Activated T-helper 1 cell treated with anti-CD3 and anti-CD28 coated beads, Interleukin-12 subunit alpha, Interleukin-12 subunit beta, Interleukin-2, Interleukin-4 antibody, amounts not matched to agents 30 ng/mL and 10 ng/mL and 1 ng/mL, durations not matched to agents 14 hours and 24 hours and 36 hours (primary cell): ENCODE measurements at regions not wholly inside any gene's neighbourhood (a gene's known extent, or its start where the extent isn't known, plus 50 kb on each side); places are given as distances from the start of the nearest gene placed in this dataset.
"Not testable (repeated sequence)": the region's sequence is repeated elsewhere in the genome, so short reads cannot be mapped to it uniquely, and the experiment has no call there.

Experiments used
- DNase-seq: peaks from one replicate; pipeline ENCODE4 v3.0.0; 2021; ENCODE audit warnings: low spot score
- H3K27ac Mint-ChIP-seq: one replicate; pipeline ENCODE4 v1.8.0; 2021; ENCODE audit warnings: mild to moderate bottlenecking, mixed read lengths
- H3K27me3 Mint-ChIP-seq: one replicate; pipeline ENCODE4 v1.8.0; 2022; ENCODE audit warnings: mild to moderate bottlenecking, moderate library complexity, mixed read lengths; ENCODE audit not compliant: insufficient read depth
- H3K36me3 Mint-ChIP-seq: one replicate; pipeline ENCODE4 v1.8.0; 2021; ENCODE audit warnings: low read depth, mixed read lengths
- H3K4me1 Mint-ChIP-seq: one replicate; pipeline ENCODE4 v1.8.0; 2021; ENCODE audit warnings: low read depth, mixed read lengths
- H3K4me3 Mint-ChIP-seq: one replicate; pipeline ENCODE4 v1.8.0; 2021; ENCODE audit warnings: mild to moderate bottlenecking, moderate library complexity, mixed read lengths
- H3K9me3 Mint-ChIP-seq: one replicate; pipeline ENCODE4 v1.8.0; 2021; ENCODE audit warnings: mixed read lengths
- intact Hi-C: fragments of 100-400 bp; cut with micrococcal nuclease; formaldehyde crosslinking; loops from one replicate; pipeline ENCODE4 v1.15.1; 2024

DNA sequence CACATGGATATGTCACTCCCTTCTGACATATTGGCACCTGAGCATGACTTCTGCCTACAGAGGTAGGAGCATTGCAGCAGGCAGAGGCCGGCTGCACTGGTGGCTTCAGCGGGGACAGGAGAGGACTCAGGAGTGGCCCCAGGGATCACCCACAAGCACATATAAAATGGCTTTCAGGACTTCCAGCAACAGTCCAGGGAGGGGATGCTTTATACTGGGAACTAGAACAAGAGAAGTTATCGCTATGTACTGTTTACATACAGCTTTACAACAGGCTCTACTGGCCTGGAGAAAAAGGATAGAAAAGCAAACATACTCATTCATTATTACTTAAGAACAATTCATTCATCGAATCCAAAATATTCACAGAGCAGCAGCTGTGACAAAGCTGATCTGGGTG lies 337.8 kb downstream of the THBS2 start:
- no peak overlapping the region for H3K27ac Mint-ChIP-seq
- H3K9me3 Mint-ChIP-seq, result no peaks in the 10 kb centered on the region
- peaks cover 3% of the 10 kb centered on the region for H3K27me3 Mint-ChIP-seq
- no peaks in the 10 kb centered on the region for H3K4me1 Mint-ChIP-seq
- no peak for DNase-seq
- H3K36me3 Mint-ChIP-seq, result no peaks in the 10 kb centered on the region
- intact Hi-C loops, result no loop called here
- H3K4me3 Mint-ChIP-seq, result no peak overlapping the region

DNA sequence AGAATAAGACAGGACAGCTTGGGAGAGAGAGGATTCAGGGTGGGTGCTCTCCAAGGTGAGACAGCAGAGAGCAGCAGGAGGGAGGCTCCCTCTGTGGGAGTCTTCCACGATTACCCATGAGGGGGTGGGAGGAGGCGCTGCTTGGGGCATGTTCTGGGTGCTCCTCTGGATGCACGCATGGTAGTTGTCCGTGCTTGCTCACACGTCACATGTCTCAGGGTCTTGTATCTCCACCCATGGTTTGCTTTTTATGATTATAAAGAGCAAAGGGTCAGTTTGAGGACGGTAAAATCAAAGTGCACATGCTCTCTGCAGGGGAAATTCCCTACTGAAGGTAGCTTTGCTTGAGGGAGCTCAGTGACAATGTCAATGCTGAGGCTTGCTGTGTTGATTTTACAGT lies 338.4 kb downstream of the THBS2 start:
- H3K27me3 Mint-ChIP-seq, result peaks cover 3% of the 10 kb centered on the region
- no peak for DNase-seq
- H3K4me3 Mint-ChIP-seq, result no peak overlapping the region
- no peak overlapping the region for H3K27ac Mint-ChIP-seq
- no peaks in the 10 kb centered on the region for H3K9me3 Mint-ChIP-seq
- intact Hi-C loops, result no loop called here
- H3K4me1 Mint-ChIP-seq, result no peaks in the 10 kb centered on the region
- no peaks in the 10 kb centered on the region for H3K36me3 Mint-ChIP-seq

DNA sequence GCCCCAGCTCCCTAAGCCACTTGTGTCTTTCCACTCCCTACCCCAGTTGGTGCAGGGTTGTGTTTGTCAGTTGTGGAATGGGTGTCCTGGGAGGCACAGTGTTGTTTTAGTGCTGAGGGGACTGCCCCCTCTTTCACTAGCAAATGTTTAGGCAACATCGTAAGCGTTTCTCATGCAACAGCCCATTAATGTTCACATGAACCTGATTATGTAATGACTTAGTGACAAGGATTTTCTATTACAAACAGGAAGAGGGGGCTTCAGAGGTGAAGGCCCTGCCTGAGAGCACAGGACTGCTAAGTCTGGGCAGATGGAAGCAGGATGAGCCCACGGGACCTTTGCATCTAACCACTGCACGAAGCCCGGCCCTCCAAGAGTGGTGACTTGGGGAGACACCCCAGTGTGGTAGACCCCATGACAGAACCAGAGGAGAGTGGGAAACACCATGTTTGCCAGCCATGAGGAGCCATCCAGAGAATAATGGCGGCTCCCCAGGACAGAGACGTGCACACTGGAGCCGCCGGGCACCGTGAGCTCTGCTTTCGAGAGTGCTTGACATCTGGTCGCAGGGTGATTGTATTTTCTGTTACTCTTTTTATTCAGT lies 339.7 kb downstream of the THBS2 start:
- Mint-ChIP-seq H3K9me3 (no peaks in the 10 kb centered on the region), H3K27ac (no peak overlapping the region), H3K4me3 (no peak overlapping the region), H3K4me1 (no peaks in the 10 kb centered on the region), H3K27me3 (peaks cover 3% of the 10 kb centered on the region), H3K36me3 (no peaks in the 10 kb centered on the region)
- intact Hi-C loops, result no loop called here
- DNase-seq, result no peak

- H3K9me3 Mint-ChIP-seq, DNase-seq, H3K36me3 Mint-ChIP-seq, H3K4me3 Mint-ChIP-seq, intact Hi-C loops, H3K4me1 Mint-ChIP-seq, H3K27me3 Mint-ChIP-seq, H3K27ac Mint-ChIP-seq: not testable (repeated sequence)
Observed at GRCh38 chr6:168913231-168913865, 340.3 kb downstream of the THBS2 start.

GRCh38 chr6:168909288-168909687 lies 344.4 kb downstream of the THBS2 start:
- Mint-ChIP-seq H3K27me3 (peaks cover 3% of the 10 kb centered on the region), H3K4me1 (no peaks in the 10 kb centered on the region), H3K27ac (no peak overlapping the region), H3K36me3 (no peaks in the 10 kb centered on the region), H3K4me3 (no peak overlapping the region), H3K9me3 (no peaks in the 10 kb centered on the region)
- DNase-seq, result no peak
- intact Hi-C loops, result no loop called here

DNA sequence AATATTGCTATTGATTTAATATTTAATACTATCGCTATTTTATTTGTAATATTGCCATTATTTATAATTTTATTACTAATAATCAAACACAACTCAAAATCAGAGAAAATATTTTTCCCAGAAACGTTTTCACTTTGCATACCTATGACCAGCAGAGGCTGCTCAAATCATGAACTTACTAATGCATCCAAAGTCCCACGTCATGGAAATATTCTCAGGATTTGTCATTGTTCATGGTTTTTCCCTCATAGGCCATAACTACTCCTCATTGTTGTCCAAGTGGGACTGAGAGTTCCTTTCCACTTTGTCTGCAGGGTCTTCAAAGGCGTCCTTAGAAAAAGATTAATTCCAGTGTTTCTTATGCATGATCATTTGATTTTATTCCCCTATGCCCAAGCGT lies 344.8 kb downstream of the THBS2 start:
- H3K4me1 Mint-ChIP-seq, result no peaks in the 10 kb centered on the region
- DNase-seq, result no peak
- no peaks in the 10 kb centered on the region for H3K9me3 Mint-ChIP-seq
- intact Hi-C loops, result no loop called here
- no peak overlapping the region for H3K27ac Mint-ChIP-seq
- peaks cover 3% of the 10 kb centered on the region for H3K27me3 Mint-ChIP-seq
- H3K4me3 Mint-ChIP-seq, result no peak overlapping the region
- no peaks in the 10 kb centered on the region for H3K36me3 Mint-ChIP-seq

GRCh38 chr6:168908166-168908565 lies 345.5 kb downstream of the THBS2 start:
- Mint-ChIP-seq H3K4me1 (no peaks in the 10 kb centered on the region), H3K4me3 (no peak overlapping the region), H3K27ac (no peak overlapping the region), H3K27me3 (peaks cover 3% of the 10 kb centered on the region), H3K9me3 (no peaks in the 10 kb centered on the region), H3K36me3 (no peaks in the 10 kb centered on the region)
- intact Hi-C loops, result no loop called here
- no peak for DNase-seq

GRCh38 chr6:168906391-168906790 lies 347.3 kb downstream of the THBS2 start:
- Mint-ChIP-seq H3K4me3 (no peak overlapping the region), H3K9me3 (no peaks in the 10 kb centered on the region), H3K27me3 (no peaks in the 10 kb centered on the region), H3K36me3 (no peaks in the 10 kb centered on the region), H3K27ac (no peak overlapping the region), H3K4me1 (no peaks in the 10 kb centered on the region)
- DNase-seq, result no peak
- intact Hi-C loops, result no loop called here

GRCh38 chr6:168905451-168906090 lies 348.1 kb downstream of the THBS2 start:
- no peak overlapping the region for H3K27ac Mint-ChIP-seq
- H3K27me3 Mint-ChIP-seq, result no peaks in the 10 kb centered on the region
- H3K4me1 Mint-ChIP-seq, result no peaks in the 10 kb centered on the region
- no peak for DNase-seq
- H3K4me3 Mint-ChIP-seq, result no peak overlapping the region
- H3K36me3 Mint-ChIP-seq, result no peaks in the 10 kb centered on the region
- no peaks in the 10 kb centered on the region for H3K9me3 Mint-ChIP-seq
- intact Hi-C loops, result no loop called here

- intact Hi-C loops, result no loop called here
- no peak for DNase-seq
- H3K27ac Mint-ChIP-seq, result no peak overlapping the region
- H3K36me3 Mint-ChIP-seq, result no peaks in the 10 kb centered on the region
- no peaks in the 10 kb centered on the region for H3K4me1 Mint-ChIP-seq
- no peak overlapping the region for H3K4me3 Mint-ChIP-seq
- no peaks in the 10 kb centered on the region for H3K9me3 Mint-ChIP-seq
- H3K27me3 Mint-ChIP-seq, result peaks cover 4% of the 10 kb centered on the region
Observed at GRCh38 chr6:168903613-168904345, 349.9 kb downstream of the THBS2 start.

- Mint-ChIP-seq H3K4me3 (no peak overlapping the region), H3K27me3 (peaks cover 4% of the 10 kb centered on the region), H3K4me1 (no peaks in the 10 kb centered on the region), H3K27ac (no peak overlapping the region), H3K36me3 (no peaks in the 10 kb centered on the region), H3K9me3 (no peaks in the 10 kb centered on the region)
- intact Hi-C loops, result no loop called here
- DNase-seq, result no peak
Observed at GRCh38 chr6:168902075-168902474, 351.6 kb downstream of the THBS2 start.

- Mint-ChIP-seq H3K36me3 (no peaks in the 10 kb centered on the region), H3K27me3 (peaks cover 4% of the 10 kb centered on the region), H3K27ac (no peak overlapping the region), H3K9me3 (no peaks in the 10 kb centered on the region), H3K4me1 (no peaks in the 10 kb centered on the region), H3K4me3 (no peak overlapping the region)
- DNase-seq, result no peak
- intact Hi-C loops, result no loop called here
Observed at GRCh38 chr6:168901076-168901475, 352.6 kb downstream of the THBS2 start.

DNA sequence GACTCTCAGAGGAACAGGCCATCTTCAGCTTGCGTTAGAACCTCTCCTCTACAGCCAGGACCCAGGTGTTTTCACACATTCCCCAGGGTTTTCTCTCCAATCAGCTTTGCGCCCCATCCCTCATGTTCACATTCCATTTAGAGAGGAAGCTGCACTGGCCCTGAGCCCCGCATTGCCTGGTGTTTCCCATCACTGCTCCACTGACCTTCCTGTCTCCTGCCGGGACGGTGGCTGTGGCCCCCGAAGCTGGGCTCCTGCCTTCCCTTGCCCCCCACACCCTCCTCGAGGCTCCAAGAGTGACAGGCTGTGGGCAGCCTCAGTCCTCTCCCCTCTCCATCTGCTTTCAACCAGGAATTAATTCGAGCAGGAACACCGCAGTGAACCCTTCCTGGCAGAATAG lies 357.3 kb downstream of the THBS2 start:
- peaks cover 8% of the 10 kb centered on the region for H3K4me1 Mint-ChIP-seq
- intact Hi-C loops, result no loop called here
- DNase-seq, result no peak
- H3K27me3 Mint-ChIP-seq, result peaks cover 4% of the 10 kb centered on the region
- no peak overlapping the region for H3K4me3 Mint-ChIP-seq
- no peak overlapping the region for H3K27ac Mint-ChIP-seq
- no peaks in the 10 kb centered on the region for H3K9me3 Mint-ChIP-seq
- H3K36me3 Mint-ChIP-seq, result no peaks in the 10 kb centered on the region
